HG02852 (cell line): ENCODE measurements at regions not wholly inside any gene's neighbourhood (a gene's known extent, or its start where the extent isn't known, plus 50 kb on each side); places are given as distances from the start of the nearest gene placed in this dataset.
A peak's percentile ranks its signal among the peaks of the same experiment; 100 is the strongest.

Source experiments
- ATAC-seq: cut with Tn5 transposase; IDR thresholded peaks from one replicate; pipeline ENCODE4 v1.9.1; 2021; ENCODE audit warnings: mild to moderate bottlenecking, moderate library complexity; ENCODE audit not compliant: unreplicated experiment

DNA sequence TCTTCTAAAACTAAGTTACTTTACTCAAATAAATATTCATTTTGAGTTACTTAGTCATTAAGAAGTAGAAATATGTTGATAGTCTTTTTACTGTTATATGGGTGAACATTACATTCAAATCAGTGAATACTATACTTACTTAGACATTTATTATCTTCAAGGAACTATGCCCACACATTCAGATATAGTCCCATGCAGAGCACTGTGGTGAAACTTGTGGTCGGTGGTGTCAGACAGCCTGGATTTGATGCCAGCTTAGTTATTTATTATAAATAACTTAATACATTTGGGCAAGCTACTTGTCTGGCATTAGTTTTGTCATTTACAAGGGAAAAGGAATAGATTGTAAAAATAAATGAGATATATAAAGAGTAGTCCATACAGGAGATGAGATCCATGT is 149.5 kb downstream of the RAP2B start:
- no peak for ATAC-seq

- no peak for ATAC-seq
These were observed 151.4 kb downstream of the RAP2B start for GRCh38 chr3:153313302-153313965.

DNA sequence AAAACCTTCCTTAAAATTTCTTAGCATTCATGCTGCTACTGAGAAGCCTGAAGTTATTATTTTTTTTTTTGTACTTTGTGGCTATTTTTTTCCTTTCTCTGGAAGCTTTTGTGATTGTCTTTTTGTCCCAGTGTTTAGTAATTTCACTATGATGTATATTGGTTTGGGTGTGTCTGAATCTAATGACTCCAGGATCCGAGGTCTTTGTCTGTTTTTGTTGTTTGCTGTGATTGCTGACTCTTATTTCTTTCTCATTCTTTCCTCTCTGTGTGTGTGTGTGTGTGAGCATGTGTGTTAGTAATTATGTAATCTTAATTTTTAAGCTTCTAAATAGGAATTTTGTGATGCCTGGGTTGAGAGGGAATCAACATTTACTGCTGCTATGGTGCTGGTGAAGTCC is 152.0 kb downstream of the RAP2B start:
- ATAC-seq: no peak

DNA sequence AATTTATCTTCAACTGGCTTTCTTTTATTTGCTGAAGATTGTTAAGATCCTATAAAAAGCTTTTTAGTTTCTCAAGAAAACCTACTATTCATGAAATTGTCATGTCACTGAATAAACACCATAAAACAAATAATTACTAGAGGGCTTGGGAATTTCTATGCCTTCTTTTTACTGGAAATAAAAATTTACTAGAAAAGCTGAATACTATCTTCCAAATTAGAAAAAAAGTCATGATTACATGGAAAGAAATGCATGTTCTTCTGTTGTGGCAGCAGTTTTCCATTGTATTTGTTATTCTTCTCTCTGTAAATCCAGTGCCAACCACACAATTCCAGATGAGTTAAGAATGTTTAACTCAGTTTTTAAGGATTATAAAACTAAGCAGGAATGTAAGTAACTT is 153.8 kb downstream of the RAP2B start:
- ATAC-seq: no peak

- ATAC-seq: no peak
These were observed 157.9 kb downstream of the RAP2B start for GRCh38 chr3:153319705-153320554.

- ATAC-seq: no peak
These were observed 158.6 kb downstream of the RAP2B start for GRCh38 chr3:153320585-153321128.

- ATAC-seq: no peak
These were observed 166.7 kb downstream of the RAP2B start for GRCh38 chr3:153328690-153329089.

DNA sequence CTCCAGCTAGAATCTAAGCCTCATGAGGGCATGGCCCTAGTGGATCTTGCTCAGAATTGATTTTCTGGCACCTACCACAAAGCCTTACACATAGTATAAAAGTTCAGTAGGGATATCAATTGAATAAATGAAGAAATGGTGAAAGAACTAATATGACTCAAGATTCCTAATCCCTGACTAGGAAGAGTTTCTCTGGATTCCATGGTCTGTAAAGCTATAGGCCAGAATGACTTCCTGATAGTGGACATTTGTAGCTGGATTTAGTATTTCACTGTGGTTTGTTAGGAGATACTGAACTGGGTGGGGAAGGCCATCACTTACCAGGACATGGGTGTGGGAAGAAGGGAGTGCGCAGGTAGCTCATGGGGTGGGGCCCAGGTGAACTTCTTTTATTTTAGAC is 168.9 kb downstream of the RAP2B start:
- no peak for ATAC-seq

- no peak for ATAC-seq
These were observed 169.7 kb downstream of the RAP2B start for GRCh38 chr3:153331676-153332075.

GRCh38 chr3:153334558-153334957 is 172.5 kb downstream of the RAP2B start:
- ATAC-seq: no peak

DNA sequence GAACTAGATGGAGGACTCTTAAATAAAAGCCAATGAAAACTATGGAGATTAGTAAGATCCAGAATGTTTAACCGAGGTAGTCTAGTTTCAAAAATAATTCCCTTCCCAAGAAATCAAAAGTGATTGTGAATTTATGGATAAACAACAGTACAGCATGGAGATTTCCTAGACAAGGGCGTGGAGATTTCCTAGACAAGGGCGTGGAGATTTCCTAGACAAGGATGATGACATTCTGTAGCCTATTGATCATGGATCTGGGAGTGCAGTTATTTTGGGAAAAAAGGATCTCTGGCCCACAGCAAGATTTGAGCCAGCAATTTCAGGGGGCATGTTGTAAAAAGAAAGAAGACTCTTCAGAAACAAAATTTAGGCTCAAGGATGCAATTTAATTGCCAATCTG is 175.3 kb downstream of the RAP2B start:
- no peak for ATAC-seq

- no peak for ATAC-seq
These were observed 176.5 kb downstream of the RAP2B start for GRCh38 chr3:153338487-153338886.

- no peak for ATAC-seq
These were observed 177.0 kb downstream of the RAP2B start for GRCh38 chr3:153339065-153339464.

DNA sequence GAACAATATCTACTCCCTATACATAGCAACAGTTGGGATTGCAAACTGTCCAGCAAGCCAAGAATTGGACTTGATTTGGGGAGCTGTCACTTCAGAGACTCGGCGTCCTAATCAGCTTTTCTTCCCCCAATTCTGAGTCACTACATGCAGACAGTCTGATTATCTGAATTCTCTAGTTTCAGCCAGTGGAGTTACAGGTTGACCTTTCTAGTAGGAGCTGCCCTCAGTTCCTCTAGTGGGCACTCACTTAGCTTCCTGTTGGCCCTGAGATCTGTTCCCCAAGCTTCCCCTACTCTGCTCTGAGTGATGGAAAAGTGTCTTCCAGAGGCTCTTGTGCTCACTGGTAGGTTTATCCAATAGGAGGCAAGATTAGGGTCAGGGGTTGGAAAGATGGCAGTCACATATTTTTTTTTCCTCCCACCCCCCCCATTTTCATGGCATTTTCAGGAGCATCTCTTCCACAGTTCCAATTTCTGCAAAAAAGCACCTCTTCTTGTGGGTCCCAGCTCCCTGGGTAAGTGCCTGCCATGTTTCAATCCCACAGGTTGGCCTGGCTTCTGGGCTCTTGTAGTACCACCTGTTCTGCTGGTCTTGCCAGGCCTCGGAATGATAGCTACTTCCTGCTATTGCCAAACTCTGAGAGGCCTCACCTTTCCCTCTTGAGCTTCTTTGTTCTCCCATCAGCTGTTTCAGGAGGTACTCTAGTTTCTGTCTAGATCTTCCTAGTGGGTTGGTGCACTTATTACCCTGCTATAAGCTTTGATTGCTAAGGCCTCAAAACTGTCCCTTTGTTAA is 182.2 kb downstream of the RAP2B start:
- ATAC-seq: no peak

DNA sequence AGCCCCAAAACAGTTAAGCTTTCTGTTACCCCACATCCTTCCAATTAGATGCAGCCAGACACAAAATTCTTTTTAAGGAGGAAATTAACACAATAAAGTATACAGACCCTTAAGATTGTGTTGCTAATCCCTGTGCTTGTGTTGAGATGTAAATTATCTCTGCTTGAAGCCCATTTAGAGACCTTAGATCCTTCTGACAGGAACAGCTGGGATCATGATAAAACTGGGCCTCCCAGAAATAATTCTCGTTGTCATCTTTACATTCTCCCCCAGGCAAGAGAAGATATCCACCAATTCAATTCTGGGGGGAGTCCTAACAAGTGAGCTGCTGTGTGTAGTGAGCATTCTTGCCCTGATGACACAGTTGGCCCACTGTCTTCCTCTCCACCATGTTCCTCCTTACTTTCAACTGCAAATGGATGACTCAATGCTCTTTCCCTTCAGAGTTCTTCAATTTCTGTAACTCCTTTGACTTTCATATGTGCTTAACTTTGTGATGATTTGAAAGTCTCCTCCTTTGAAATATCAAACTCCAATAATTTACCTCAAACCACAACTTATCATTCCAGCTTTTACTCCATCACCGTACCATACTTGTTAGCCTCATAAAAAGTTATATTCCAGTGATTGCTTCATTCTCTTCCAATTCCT is 186.6 kb downstream of the RAP2B start:
- ATAC-seq: no peak

GRCh38 chr3:153349108-153349499 is 187.1 kb downstream of the RAP2B start:
- peak; percentile 78 for ATAC-seq

- ATAC-seq: no peak
These were observed 188.4 kb downstream of the RAP2B start for GRCh38 chr3:153350420-153350819.

DNA sequence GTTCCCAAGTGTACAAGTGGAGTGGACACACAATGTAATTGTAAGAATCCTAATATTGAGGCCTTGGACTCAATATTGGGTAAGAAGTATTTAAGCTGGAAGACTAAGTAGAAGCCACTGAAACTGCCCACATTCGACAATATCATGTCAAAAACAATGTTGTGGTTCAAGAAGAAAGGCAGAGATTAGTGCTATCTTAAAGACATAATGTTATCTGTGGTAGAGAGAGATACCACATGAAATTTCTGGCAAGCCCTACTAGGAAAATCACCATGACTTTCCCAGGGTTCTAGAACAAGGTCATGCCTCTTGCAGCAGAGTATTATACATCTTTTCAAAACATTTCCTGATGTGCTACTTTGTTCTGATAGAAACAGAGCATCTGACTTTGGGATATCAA is 192.6 kb downstream of the RAP2B start:
- ATAC-seq: no peak

DNA sequence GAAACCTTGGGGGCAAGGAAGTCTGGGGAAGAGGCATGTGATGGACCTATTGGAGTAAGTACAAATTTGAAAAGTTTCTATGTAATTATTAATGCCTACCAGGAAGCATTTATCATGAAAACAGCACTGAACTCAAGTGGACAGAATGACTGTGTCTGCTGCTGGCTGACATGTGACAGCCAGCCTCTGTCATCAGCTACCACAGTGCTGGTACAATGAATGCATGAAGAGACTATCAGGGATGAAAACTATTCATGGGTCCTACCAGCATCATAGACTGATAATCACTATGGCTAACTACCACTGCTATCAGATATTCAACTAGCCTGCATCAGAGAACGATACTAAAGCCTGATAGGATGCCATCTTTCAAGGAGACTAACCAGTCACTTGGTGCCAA is 193.5 kb downstream of the RAP2B start:
- no peak for ATAC-seq

DNA sequence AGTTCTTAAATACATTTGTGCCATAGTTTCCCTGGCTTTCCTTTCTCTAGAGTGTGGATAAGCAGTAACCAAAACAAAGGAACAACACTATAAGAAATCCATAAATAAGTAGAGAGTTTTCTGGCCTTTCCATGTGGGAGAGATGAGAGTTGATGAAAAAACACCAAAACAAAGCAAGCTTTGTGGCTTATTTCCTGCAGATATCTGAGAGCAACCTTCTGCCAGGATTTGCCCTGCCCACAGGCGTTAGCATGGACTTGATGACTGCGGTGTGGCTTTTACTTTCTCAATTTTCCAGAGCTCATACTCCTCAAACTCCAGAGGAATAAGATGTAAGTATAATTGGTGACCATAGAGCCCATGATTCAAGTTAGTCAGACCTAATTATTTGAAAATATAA is 194.9 kb downstream of the RAP2B start:
- no peak for ATAC-seq

GRCh38 chr3:153357436-153357835 is 195.4 kb downstream of the RAP2B start:
- no peak for ATAC-seq
